Cardiac muscle cell (in vitro differentiated cells and primary cell): ENCODE measurements at regions not wholly inside any gene's neighbourhood (a gene's known extent, or its start where the extent isn't known, plus 50 kb on each side); places are given as distances from the start of the nearest gene placed in this dataset.

Experiments used
- DNase-seq, 2 donors: peaks; one replicate each; pipeline versions ENCODE4 v3.0.0 to v3.0.0-alpha.2; 2010 to 2017; ENCODE audit warnings: low read depth in 1 of 2, low spot score in 1 of 2
- H3K27ac ChIP-seq: fragments of 200-600 bp; sonication (generic); 2 replicates; pipeline ENCODE4 v1.5.1; 2016
- H3K27me3 ChIP-seq: fragments of 200-600 bp; sonication (generic); 2 replicates; pipeline ENCODE4 v1.6.0; 2016; ENCODE audit warnings: control low read depth
- H3K36me3 ChIP-seq: fragments of 200-600 bp; sonication (generic); 2 replicates; pipeline ENCODE4 v1.5.1; 2016; ENCODE audit warnings: control low read depth
- H3K4me1 ChIP-seq: fragments of 200-600 bp; sonication (generic); 2 replicates; pipeline ENCODE4 v1.8.1; 2017; ENCODE audit warnings: low read depth, mild to moderate bottlenecking, mixed run types
- H3K4me3 ChIP-seq: fragments of 200-600 bp; sonication (generic); 2 replicates; pipeline ENCODE4 v1.5.1; 2016; ENCODE audit warnings: mild to moderate bottlenecking
- H3K9me3 ChIP-seq: fragments of 200-600 bp; sonication (generic); 2 replicates; pipeline ENCODE4 v1.5.1; 2017; ENCODE audit warnings: low read depth, mild to moderate bottlenecking, control low read depth
- CTCF ChIP-seq: IDR thresholded peaks from 2 replicates; pipeline ENCODE4 v1.5.1; 2012; ENCODE audit warnings: low read depth, mild to moderate bottlenecking, low read length

- Histone ChIP-seq H3K27ac (no peak overlapping the region), H3K27me3 (no peaks in the 10 kb centered on the region), H3K9me3 (no peaks in the 10 kb centered on the region), H3K36me3 (no peaks in the 10 kb centered on the region), H3K4me1 (no peaks in the 10 kb centered on the region), H3K4me3 (no peak overlapping the region)
- DNase-seq: no peak
- no peak for TF ChIP-seq CTCF
Measured at GRCh38 chr9:93900971-93901861, 53.9 kb downstream of the BARX1 start.

- Histone ChIP-seq H3K4me3 (no peak overlapping the region), H3K36me3 (no peaks in the 10 kb centered on the region), H3K4me1 (no peaks in the 10 kb centered on the region), H3K27me3 (no peaks in the 10 kb centered on the region), H3K27ac (no peak overlapping the region), H3K9me3 (no peaks in the 10 kb centered on the region)
- no peak for TF ChIP-seq CTCF
- no peak for DNase-seq
Measured at GRCh38 chr9:93900436-93900819, 54.7 kb downstream of the BARX1 start.

GRCh38 chr9:93899609-93900435 lies 55.3 kb downstream of the BARX1 start:
- H3K36me3 ChIP-seq: no peaks in the 10 kb centered on the region
- no peaks in the 10 kb centered on the region for H3K9me3 ChIP-seq
- no peak overlapping the region for H3K27ac ChIP-seq
- DNase-seq: no peak
- no peak overlapping the region for H3K4me3 ChIP-seq
- no peaks in the 10 kb centered on the region for H3K4me1 ChIP-seq
- H3K27me3 ChIP-seq: no peaks in the 10 kb centered on the region
- no peak for TF ChIP-seq CTCF

- no peak for DNase-seq
- Histone ChIP-seq H3K27me3 (no peaks in the 10 kb centered on the region), H3K4me1 (no peaks in the 10 kb centered on the region), H3K9me3 (no peaks in the 10 kb centered on the region), H3K4me3 (no peak overlapping the region), H3K27ac (no peak overlapping the region), H3K36me3 (no peaks in the 10 kb centered on the region)
- TF ChIP-seq CTCF: no peak
Measured at GRCh38 chr9:93898502-93899426, 56.4 kb downstream of the BARX1 start.

GRCh38 chr9:93898026-93898425 lies 57.1 kb downstream of the BARX1 start:
- no peaks in the 10 kb centered on the region for H3K9me3 ChIP-seq
- H3K36me3 ChIP-seq: no peaks in the 10 kb centered on the region
- H3K4me3 ChIP-seq: no peak overlapping the region
- H3K27ac ChIP-seq: no peak overlapping the region
- H3K4me1 ChIP-seq: no peaks in the 10 kb centered on the region
- DNase-seq: no peak
- TF ChIP-seq CTCF: no peak
- H3K27me3 ChIP-seq: no peaks in the 10 kb centered on the region
